ENCODE measurements at regions not wholly inside any gene's neighbourhood (a gene's known extent, or its start where the extent isn't known, plus 50 kb on each side); places are given as distances from the start of the nearest gene placed in this dataset.

GRCh38 chr5:166594567-166594966 lies 1696.9 kb upstream of the WWC1 start:
- no peak for DNase-seq (ENCODE audit: low spot score)
- TF ChIP-seq CTCF (IDR thresholded peaks at IDR 0.05; ENCODE audit: extremely low read depth, insufficient read depth, missing control alignments) = no peak
- in situ Hi-C loops (cut with MboI; ENCODE audit: low pct_unique_long_range_greater_than_20kb, low sequenced_read_pairs, unreplicated experiment) = no loop called here

- in situ Hi-C loops (cut with MboI; ENCODE audit: low pct_unique_long_range_greater_than_20kb, low sequenced_read_pairs, unreplicated experiment) = no loop called here
- DNase-seq (ENCODE audit: low spot score) = no peak
- no peak for TF ChIP-seq CTCF (IDR thresholded peaks at IDR 0.05; ENCODE audit: extremely low read depth, insufficient read depth, missing control alignments)
Observed at GRCh38 chr5:166595274-166595951, 1696.0 kb upstream of the WWC1 start.

GRCh38 chr5:166596043-166596442 lies 1695.4 kb upstream of the WWC1 start:
- TF ChIP-seq CTCF (IDR thresholded peaks at IDR 0.05; ENCODE audit: extremely low read depth, insufficient read depth, missing control alignments) = no peak
- in situ Hi-C loops (cut with MboI; ENCODE audit: low pct_unique_long_range_greater_than_20kb, low sequenced_read_pairs, unreplicated experiment) = no loop called here
- DNase-seq (ENCODE audit: low spot score) = no peak

GRCh38 chr5:166602271-166602670 lies 1689.2 kb upstream of the WWC1 start:
- in situ Hi-C loops (cut with MboI; ENCODE audit: low pct_unique_long_range_greater_than_20kb, low sequenced_read_pairs, unreplicated experiment) = no loop called here
- no peak for TF ChIP-seq CTCF (IDR thresholded peaks at IDR 0.05; ENCODE audit: extremely low read depth, insufficient read depth, missing control alignments)
- no peak for DNase-seq (ENCODE audit: low spot score)

- no peak for DNase-seq (ENCODE audit: low spot score)
- in situ Hi-C loops (cut with MboI; ENCODE audit: low pct_unique_long_range_greater_than_20kb, low sequenced_read_pairs, unreplicated experiment) = no loop called here
Observed at GRCh38 chr5:166617507-166617906, 1673.9 kb upstream of the WWC1 start.

GRCh38 chr5:166618526-166618925 lies 1672.9 kb upstream of the WWC1 start:
- DNase-seq (ENCODE audit: low spot score) = no peak
- no peak for TF ChIP-seq CTCF (IDR thresholded peaks at IDR 0.05; ENCODE audit: extremely low read depth, insufficient read depth, missing control alignments)
- in situ Hi-C loops (cut with MboI; ENCODE audit: low pct_unique_long_range_greater_than_20kb, low sequenced_read_pairs, unreplicated experiment) = no loop called here

More at GRCh38 chr5:166617507-166617906, 1673.9 kb upstream of the WWC1 start:
- TF ChIP-seq CTCF (IDR thresholded peaks at IDR 0.05; ENCODE audit: extremely low read depth, insufficient read depth, missing control alignments) = no peak
